HL-60 (cell line): ENCODE measurements at regions not wholly inside any gene's neighbourhood (a gene's known extent, or its start where the extent isn't known, plus 50 kb on each side); places are given as distances from the start of the nearest gene placed in this dataset.

Experiments used
- DNase-seq, 2 experiments: peaks; one replicate each; pipeline ENCODE4 v3.0.0-alpha.2; 2010 to 2020; ENCODE audit warnings: low read depth in 1 of 2, low spot score in 1 of 2
- H3K27ac ChIP-seq: fragments of 250-450 bp; sonication (Bioruptor Pico); replicated peaks from 2 replicates; pipeline ENCODE4 v1.5.1; 2020; ENCODE audit warnings: mild to moderate bottlenecking, moderate library complexity
- H3K27me3 ChIP-seq: fragments of 250-450 bp; sonication (Bioruptor Pico); 2 replicates; pipeline ENCODE4 v1.5.1; 2021; ENCODE audit warnings: mild to moderate bottlenecking, moderate library complexity; ENCODE audit not compliant: insufficient read depth, poor library complexity, severe bottlenecking
- H3K4me3 ChIP-seq: replicated peaks from 2 replicates; pipeline ENCODE4 v1.5.1; 2011; ENCODE audit warnings: mild to moderate bottlenecking, control low read depth, low read length; ENCODE audit not compliant: insufficient read depth
- GABPA ChIP-seq: IDR thresholded peaks from 2 replicates; pipeline ENCODE4 v1.6.1; 2012; ENCODE audit warnings: low read depth
- POLR2AphosphoS5 ChIP-seq: IDR thresholded peaks from 2 replicates; pipeline ENCODE4 v1.6.1; 2012; ENCODE audit warnings: low read depth
- SPI1 ChIP-seq: IDR thresholded peaks from 2 replicates; pipeline ENCODE4 v1.6.1; 2012; ENCODE audit warnings: low read depth, mild to moderate bottlenecking, borderline replicate concordance
- TF ChIP-seq, protein P1 (sequence below): IDR thresholded peaks from 2 replicates; pipeline ENCODE4 v1.6.1; 2012; ENCODE audit warnings: low read depth; ENCODE audit not compliant: insufficient replicate concordance
- TF ChIP-seq, protein P2 (sequence below): IDR thresholded peaks from one replicate; pipeline ENCODE4 v1.5.1; 2011; ENCODE audit warnings: low read length, control low read depth, inconsistent platforms; ENCODE audit not compliant: insufficient read depth

DNA sequence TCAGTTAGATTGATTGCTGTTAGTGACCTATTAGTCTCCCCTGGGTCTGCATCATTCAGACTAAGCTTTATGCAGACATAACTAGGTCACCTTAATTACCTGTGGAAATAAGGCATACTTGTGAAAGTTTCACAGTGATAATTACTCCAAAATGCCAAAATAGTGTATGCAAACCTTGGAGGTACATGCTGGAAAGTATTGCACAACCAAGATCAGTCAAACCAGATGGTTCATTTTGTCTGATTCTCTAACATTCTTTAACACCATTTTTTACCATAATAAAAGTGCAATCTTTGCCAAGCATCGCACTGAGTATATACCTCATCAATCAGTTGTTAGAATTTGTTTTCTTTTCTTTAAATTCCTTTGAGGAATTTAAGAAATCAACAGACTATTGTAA, 186.3 kb upstream of the TMEFF2 start:
- H3K27me3 ChIP-seq, result no peaks in the 10 kb centered on the region
- no peak overlapping the region for H3K4me3 ChIP-seq
- TF ChIP-seq, protein P1, sequence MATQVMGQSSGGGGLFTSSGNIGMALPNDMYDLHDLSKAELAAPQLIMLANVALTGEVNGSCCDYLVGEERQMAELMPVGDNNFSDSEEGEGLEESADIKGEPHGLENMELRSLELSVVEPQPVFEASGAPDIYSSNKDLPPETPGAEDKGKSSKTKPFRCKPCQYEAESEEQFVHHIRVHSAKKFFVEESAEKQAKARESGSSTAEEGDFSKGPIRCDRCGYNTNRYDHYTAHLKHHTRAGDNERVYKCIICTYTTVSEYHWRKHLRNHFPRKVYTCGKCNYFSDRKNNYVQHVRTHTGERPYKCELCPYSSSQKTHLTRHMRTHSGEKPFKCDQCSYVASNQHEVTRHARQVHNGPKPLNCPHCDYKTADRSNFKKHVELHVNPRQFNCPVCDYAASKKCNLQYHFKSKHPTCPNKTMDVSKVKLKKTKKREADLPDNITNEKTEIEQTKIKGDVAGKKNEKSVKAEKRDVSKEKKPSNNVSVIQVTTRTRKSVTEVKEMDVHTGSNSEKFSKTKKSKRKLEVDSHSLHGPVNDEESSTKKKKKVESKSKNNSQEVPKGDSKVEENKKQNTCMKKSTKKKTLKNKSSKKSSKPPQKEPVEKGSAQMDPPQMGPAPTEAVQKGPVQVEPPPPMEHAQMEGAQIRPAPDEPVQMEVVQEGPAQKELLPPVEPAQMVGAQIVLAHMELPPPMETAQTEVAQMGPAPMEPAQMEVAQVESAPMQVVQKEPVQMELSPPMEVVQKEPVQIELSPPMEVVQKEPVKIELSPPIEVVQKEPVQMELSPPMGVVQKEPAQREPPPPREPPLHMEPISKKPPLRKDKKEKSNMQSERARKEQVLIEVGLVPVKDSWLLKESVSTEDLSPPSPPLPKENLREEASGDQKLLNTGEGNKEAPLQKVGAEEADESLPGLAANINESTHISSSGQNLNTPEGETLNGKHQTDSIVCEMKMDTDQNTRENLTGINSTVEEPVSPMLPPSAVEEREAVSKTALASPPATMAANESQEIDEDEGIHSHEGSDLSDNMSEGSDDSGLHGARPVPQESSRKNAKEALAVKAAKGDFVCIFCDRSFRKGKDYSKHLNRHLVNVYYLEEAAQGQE, result no peak
- TF ChIP-seq, protein P2, sequence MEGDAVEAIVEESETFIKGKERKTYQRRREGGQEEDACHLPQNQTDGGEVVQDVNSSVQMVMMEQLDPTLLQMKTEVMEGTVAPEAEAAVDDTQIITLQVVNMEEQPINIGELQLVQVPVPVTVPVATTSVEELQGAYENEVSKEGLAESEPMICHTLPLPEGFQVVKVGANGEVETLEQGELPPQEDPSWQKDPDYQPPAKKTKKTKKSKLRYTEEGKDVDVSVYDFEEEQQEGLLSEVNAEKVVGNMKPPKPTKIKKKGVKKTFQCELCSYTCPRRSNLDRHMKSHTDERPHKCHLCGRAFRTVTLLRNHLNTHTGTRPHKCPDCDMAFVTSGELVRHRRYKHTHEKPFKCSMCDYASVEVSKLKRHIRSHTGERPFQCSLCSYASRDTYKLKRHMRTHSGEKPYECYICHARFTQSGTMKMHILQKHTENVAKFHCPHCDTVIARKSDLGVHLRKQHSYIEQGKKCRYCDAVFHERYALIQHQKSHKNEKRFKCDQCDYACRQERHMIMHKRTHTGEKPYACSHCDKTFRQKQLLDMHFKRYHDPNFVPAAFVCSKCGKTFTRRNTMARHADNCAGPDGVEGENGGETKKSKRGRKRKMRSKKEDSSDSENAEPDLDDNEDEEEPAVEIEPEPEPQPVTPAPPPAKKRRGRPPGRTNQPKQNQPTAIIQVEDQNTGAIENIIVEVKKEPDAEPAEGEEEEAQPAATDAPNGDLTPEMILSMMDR, result no peak
- no peak for TF ChIP-seq POLR2AphosphoS5
- TF ChIP-seq GABPA, result no peak
- TF ChIP-seq SPI1, result no peak
- no peak overlapping the region for H3K27ac ChIP-seq
- no peak for DNase-seq

DNA sequence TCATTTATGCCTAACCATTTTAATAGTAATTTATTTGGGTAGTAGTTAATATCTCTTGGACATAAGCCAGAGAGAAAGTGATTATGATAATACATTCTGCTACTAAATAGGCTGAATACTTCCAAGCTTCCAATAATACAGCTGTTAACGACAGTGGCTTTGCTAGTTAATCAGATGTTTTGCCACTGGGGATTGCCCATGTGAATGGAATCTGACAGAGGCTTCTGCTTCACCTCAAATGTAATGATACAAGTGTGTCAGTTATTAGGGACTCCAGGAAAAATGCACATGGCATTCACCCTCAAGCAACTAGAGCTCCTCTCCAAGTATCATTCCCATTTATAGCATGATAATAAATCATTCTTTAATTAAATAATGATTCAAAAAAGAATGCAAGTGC, 185.0 kb upstream of the TMEFF2 start:
- TF ChIP-seq SPI1, result no peak
- TF ChIP-seq, protein P2, result no peak
- TF ChIP-seq, protein P1, result no peak
- TF ChIP-seq GABPA, result no peak
- no peak for TF ChIP-seq POLR2AphosphoS5

DNA sequence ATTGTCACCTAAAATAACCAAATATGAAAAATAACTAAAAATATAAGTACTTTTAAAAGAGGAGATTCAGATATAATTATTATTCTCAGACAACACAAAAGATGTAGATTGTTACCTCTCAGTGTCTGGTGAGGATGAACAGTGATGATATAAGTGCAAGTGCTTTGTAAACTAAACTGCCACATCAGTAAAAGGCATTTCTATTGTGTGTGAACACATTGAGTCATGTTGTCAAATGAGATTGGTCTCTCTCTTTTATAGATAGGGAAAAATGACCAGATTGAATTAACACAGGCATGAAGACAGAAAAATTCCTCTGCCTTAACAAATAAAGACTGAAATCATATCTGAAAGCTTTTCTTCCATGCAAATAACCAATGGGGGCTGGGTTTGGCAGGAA, 182.4 kb upstream of the TMEFF2 start:
- TF ChIP-seq, protein P1, result no peak
- TF ChIP-seq, protein P2, result no peak
- TF ChIP-seq POLR2AphosphoS5 (no peak), GABPA (no peak), SPI1 (no peak)
- Histone ChIP-seq H3K27ac (no peak overlapping the region), H3K27me3 (no peaks in the 10 kb centered on the region), H3K4me3 (no peak overlapping the region)
- DNase-seq, result no peak

More for the DNA sequence above, 185.0 kb upstream of the TMEFF2 start:
- Histone ChIP-seq H3K27ac (no peak overlapping the region), H3K27me3 (no peaks in the 10 kb centered on the region), H3K4me3 (no peak overlapping the region)
- DNase-seq, result no peak
